ENCODE measurements at regions not wholly inside any gene's neighbourhood (a gene's known extent, or its start where the extent isn't known, plus 50 kb on each side); places are given as distances from the start of the nearest gene placed in this dataset.

DNA sequence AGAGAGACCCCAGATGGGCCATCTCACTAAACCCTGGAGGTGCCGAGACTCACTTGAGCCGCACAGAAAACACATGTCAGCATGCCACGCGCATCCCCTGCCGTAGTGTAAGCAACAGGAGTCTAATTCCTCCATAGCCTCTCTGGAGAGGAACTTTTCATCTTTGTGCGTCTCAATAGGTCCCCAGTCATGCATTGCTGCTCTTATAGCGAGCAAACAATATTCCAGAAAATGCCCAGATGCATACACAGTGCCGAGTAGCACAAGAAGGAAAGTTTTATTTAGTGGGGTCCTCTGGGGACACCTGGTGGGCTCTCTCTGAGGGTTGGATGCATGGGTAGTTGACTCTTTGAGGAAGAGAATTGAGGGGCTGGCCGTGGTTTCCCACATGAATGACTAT lies 97.9 kb upstream of the DAP start:
- ATAC-seq (ENCODE audit: low FRiP score) (no peak), DNase-seq (no peak)
- H3K9me3 ChIP-seq (ENCODE audit: control insufficient read depth, low read length): no peaks in the 10 kb centered on the region
- intact Hi-C loops (cut with DNase I): loop anchor here in 1 of 2 donors (10.0 kb wide), 1 partner anchor 154 kb away; no protein-coding TSS in a partner anchor
- no peaks in the 10 kb centered on the region for H3K36me3 ChIP-seq (ENCODE audit: control insufficient read depth in 1 of 2, insufficient read depth in 2 of 2, low read length in 1 of 2)
- no peak overlapping the region for H3K4me3 ChIP-seq (ENCODE audit: low read length in 2 of 2)
- H3K4me1 ChIP-seq (ENCODE audit: control insufficient read depth in 1 of 2, insufficient read depth in 2 of 2, low read length in 2 of 2): no peaks in the 10 kb centered on the region
- 81 to 83% methylated on average over 9 of the region's 9 CpGs for WGBS, 2 donors
- no peak overlapping the region for H3K27ac ChIP-seq (ENCODE audit: low read depth in 1 of 2, low read length in 2 of 2)
- H3K27me3 ChIP-seq (ENCODE audit: control insufficient read depth in 1 of 2, insufficient read depth in 2 of 2, low read length in 1 of 2): no peaks in the 10 kb centered on the region

DNA sequence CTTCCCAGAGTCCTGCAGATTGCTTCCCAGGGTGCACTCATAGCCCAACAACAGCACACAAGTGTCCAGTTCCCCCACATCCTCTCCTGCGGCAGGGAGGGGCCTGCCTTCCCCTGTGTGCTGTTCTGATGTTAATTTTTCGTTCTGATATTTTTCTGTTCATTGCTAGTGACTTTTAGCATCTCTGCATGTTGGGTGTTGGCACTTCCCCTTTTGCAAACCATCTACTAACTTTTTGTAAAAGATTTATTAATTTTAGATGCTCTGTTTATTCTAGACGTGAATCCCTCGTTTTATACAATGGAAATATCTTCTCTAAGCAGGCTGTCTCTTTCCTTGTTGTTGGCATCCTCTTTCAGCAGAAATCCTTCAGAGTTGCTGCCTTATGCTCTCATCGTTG lies 97.3 kb upstream of the DAP start:
- no peak for DNase-seq
- Histone ChIP-seq H3K27me3 (ENCODE audit: control insufficient read depth in 1 of 2, insufficient read depth in 2 of 2, low read length in 1 of 2) (no peaks in the 10 kb centered on the region), H3K36me3 (ENCODE audit: control insufficient read depth in 1 of 2, insufficient read depth in 2 of 2, low read length in 1 of 2) (no peaks in the 10 kb centered on the region), H3K27ac (ENCODE audit: low read depth in 1 of 2, low read length in 2 of 2) (no peak overlapping the region), H3K4me1 (ENCODE audit: control insufficient read depth in 1 of 2, insufficient read depth in 2 of 2, low read length in 2 of 2) (no peaks in the 10 kb centered on the region), H3K4me3 (ENCODE audit: low read length in 2 of 2) (no peak overlapping the region), H3K9me3 (ENCODE audit: control insufficient read depth, low read length) (no peaks in the 10 kb centered on the region)
- WGBS, 2 donors: 70 to 78% methylated on average over 5 of the region's 5 CpGs
- no peak for ATAC-seq (ENCODE audit: low FRiP score)
- intact Hi-C loops (cut with DNase I): loop anchor here in 1 of 2 donors (10.0 kb wide), 1 partner anchor 154 kb away; no protein-coding TSS in a partner anchor

DNA sequence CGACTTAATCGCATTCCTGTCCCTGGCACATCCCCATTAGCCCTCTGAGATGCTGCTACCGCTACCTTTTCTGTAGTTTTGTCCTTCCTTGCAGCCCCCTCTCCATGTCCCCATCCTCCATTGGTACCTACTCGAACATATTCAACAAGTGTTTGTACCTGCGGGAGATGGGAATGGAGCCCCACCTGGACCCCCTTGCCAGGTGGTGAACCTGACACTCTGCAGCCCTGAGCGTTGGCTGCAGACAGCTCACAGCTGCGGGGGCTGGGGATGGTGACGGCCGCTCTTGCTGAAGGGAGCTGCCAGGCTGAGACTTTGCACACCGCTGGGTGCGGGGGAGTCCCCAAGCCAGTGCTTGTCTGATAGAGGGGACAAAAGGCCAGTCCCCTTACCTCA lies 96.3 kb upstream of the DAP start:
- H3K4me1 ChIP-seq (ENCODE audit: control insufficient read depth in 1 of 2, insufficient read depth in 2 of 2, low read length in 2 of 2): no peaks in the 10 kb centered on the region
- no peak overlapping the region for H3K4me3 ChIP-seq (ENCODE audit: low read length in 2 of 2)
- H3K27ac ChIP-seq (ENCODE audit: low read depth in 1 of 2, low read length in 2 of 2): no peak overlapping the region
- intact Hi-C loops (cut with DNase I): loop anchor here in 1 of 2 donors (10.0 kb wide), 1 partner anchor 153 kb away; no protein-coding TSS in a partner anchor
- no peaks in the 10 kb centered on the region for H3K27me3 ChIP-seq (ENCODE audit: control insufficient read depth in 1 of 2, insufficient read depth in 2 of 2, low read length in 1 of 2)
- DNase-seq: no peak
- 38% methylated on average over 11 of the region's 11 CpGs for WGBS, 2 donors
- H3K36me3 ChIP-seq (ENCODE audit: control insufficient read depth in 1 of 2, insufficient read depth in 2 of 2, low read length in 1 of 2): no peaks in the 10 kb centered on the region
- no peaks in the 10 kb centered on the region for H3K9me3 ChIP-seq (ENCODE audit: control insufficient read depth, low read length)
- no peak for ATAC-seq (ENCODE audit: low FRiP score)

GRCh38 chr5:10856683-10857337 lies 95.8 kb upstream of the DAP start:
- DNase-seq: peak in 1 of 2 donors; percentile 64
- 22 to 25% methylated on average over 16 of the region's 16 CpGs for WGBS, 2 donors
- no peaks in the 10 kb centered on the region for H3K4me1 ChIP-seq (ENCODE audit: control insufficient read depth in 1 of 2, insufficient read depth in 2 of 2, low read length in 2 of 2)
- no peak for ATAC-seq (ENCODE audit: low FRiP score)
- no peaks in the 10 kb centered on the region for H3K27me3 ChIP-seq (ENCODE audit: control insufficient read depth in 1 of 2, insufficient read depth in 2 of 2, low read length in 1 of 2)
- H3K4me3 ChIP-seq (ENCODE audit: low read length in 2 of 2): no peak overlapping the region
- no peak overlapping the region for H3K27ac ChIP-seq (ENCODE audit: low read depth in 1 of 2, low read length in 2 of 2)
- H3K36me3 ChIP-seq (ENCODE audit: control insufficient read depth in 1 of 2, insufficient read depth in 2 of 2, low read length in 1 of 2): no peaks in the 10 kb centered on the region
- intact Hi-C loops (cut with DNase I): loop anchor here in 1 of 2 donors (10.0 kb wide), 1 partner anchor 152 kb away; no protein-coding TSS in a partner anchor
- no peaks in the 10 kb centered on the region for H3K9me3 ChIP-seq (ENCODE audit: control insufficient read depth, low read length)

- ATAC-seq (ENCODE audit: low FRiP score) (no peak), DNase-seq (no peak)
- Histone ChIP-seq H3K36me3 (ENCODE audit: control insufficient read depth in 1 of 2, insufficient read depth in 2 of 2, low read length in 1 of 2) (no peaks in the 10 kb centered on the region), H3K9me3 (ENCODE audit: control insufficient read depth, low read length) (no peaks in the 10 kb centered on the region), H3K27me3 (ENCODE audit: control insufficient read depth in 1 of 2, insufficient read depth in 2 of 2, low read length in 1 of 2) (no peaks in the 10 kb centered on the region), H3K4me1 (ENCODE audit: control insufficient read depth in 1 of 2, insufficient read depth in 2 of 2, low read length in 2 of 2) (no peaks in the 10 kb centered on the region), H3K4me3 (ENCODE audit: low read length in 2 of 2) (no peak overlapping the region), H3K27ac (ENCODE audit: low read depth in 1 of 2, low read length in 2 of 2) (no peak overlapping the region)
- WGBS, 2 donors: 83 to 95% methylated on average over 5 of the region's 5 CpGs
- intact Hi-C loops (cut with DNase I): loop anchor here in 1 of 2 donors (10.0 kb wide), 1 partner anchor 151 kb away; no protein-coding TSS in a partner anchor
These were observed 95.0 kb upstream of the DAP start for GRCh38 chr5:10856071-10856470.

- Histone ChIP-seq H3K36me3 (ENCODE audit: control insufficient read depth in 1 of 2, insufficient read depth in 2 of 2, low read length in 1 of 2) (no peaks in the 10 kb centered on the region), H3K4me3 (ENCODE audit: low read length in 2 of 2) (no peak overlapping the region), H3K27me3 (ENCODE audit: control insufficient read depth in 1 of 2, insufficient read depth in 2 of 2, low read length in 1 of 2) (no peaks in the 10 kb centered on the region), H3K27ac (ENCODE audit: low read depth in 1 of 2, low read length in 2 of 2) (no peak overlapping the region), H3K9me3 (ENCODE audit: control insufficient read depth, low read length) (no peaks in the 10 kb centered on the region), H3K4me1 (ENCODE audit: control insufficient read depth in 1 of 2, insufficient read depth in 2 of 2, low read length in 2 of 2) (no peaks in the 10 kb centered on the region)
- intact Hi-C loops (cut with DNase I): loop anchor here in 1 of 2 donors (5.0 to 10.0 kb wide), 2 partner anchors 57 to 150 kb away; no protein-coding TSS in a partner anchor
- ATAC-seq (ENCODE audit: low FRiP score) (peak; percentile 24), DNase-seq (peak in 1 of 2 donors; percentile 53)
- WGBS, 2 donors: 84 to 85% methylated on average over 4 of the region's 4 CpGs
These were observed 93.7 kb upstream of the DAP start for GRCh38 chr5:10854506-10855277.

- DNase-seq (no peak), ATAC-seq (ENCODE audit: low FRiP score) (no peak)
- intact Hi-C loops (cut with DNase I): loop anchor here in 1 of 2 donors (5.0 to 10.0 kb wide), 2 partner anchors 56 to 148 kb away; no protein-coding TSS in a partner anchor
- Histone ChIP-seq H3K36me3 (ENCODE audit: control insufficient read depth in 1 of 2, insufficient read depth in 2 of 2, low read length in 1 of 2) (no peaks in the 10 kb centered on the region), H3K4me3 (ENCODE audit: low read length in 2 of 2) (no peak overlapping the region), H3K27me3 (ENCODE audit: control insufficient read depth in 1 of 2, insufficient read depth in 2 of 2, low read length in 1 of 2) (no peaks in the 10 kb centered on the region), H3K9me3 (ENCODE audit: control insufficient read depth, low read length) (no peaks in the 10 kb centered on the region), H3K27ac (ENCODE audit: low read depth in 1 of 2, low read length in 2 of 2) (no peak overlapping the region), H3K4me1 (ENCODE audit: control insufficient read depth in 1 of 2, insufficient read depth in 2 of 2, low read length in 2 of 2) (no peaks in the 10 kb centered on the region)
- 83 to 84% methylated on average over 3 of the region's 3 CpGs for WGBS, 2 donors
These were observed 92.1 kb upstream of the DAP start for GRCh38 chr5:10853154-10853553.

DNA sequence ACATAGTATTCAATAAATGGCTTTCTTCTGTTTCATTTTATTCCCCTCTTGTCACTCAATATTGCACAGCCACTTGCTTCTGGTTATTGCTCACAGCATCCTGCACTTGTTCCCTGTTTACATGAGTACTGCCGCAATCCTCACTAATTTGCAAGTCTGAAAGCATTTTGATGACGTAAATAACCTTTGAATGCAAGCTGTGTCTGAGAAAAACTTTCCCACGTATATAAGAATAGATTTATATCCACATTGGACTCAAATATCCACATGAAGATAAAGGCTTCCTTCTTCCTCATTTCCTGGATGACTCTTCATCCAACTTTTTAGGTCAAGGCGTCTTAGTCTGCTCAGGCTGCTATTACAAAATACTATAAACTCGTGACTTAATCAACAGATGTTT lies 88.2 kb upstream of the DAP start:
- WGBS, 2 donors: 67 to 70% methylated on average over 5 of the region's 5 CpGs

More for the DNA sequence above, 88.2 kb upstream of the DAP start:
- Histone ChIP-seq H3K4me3 (ENCODE audit: low read length in 2 of 2) (no peak overlapping the region), H3K27ac (ENCODE audit: low read depth in 1 of 2, low read length in 2 of 2) (no peak overlapping the region), H3K4me1 (ENCODE audit: control insufficient read depth in 1 of 2, insufficient read depth in 2 of 2, low read length in 2 of 2) (no peaks in the 10 kb centered on the region), H3K27me3 (ENCODE audit: control insufficient read depth in 1 of 2, insufficient read depth in 2 of 2, low read length in 1 of 2) (no peaks in the 10 kb centered on the region), H3K36me3 (ENCODE audit: control insufficient read depth in 1 of 2, insufficient read depth in 2 of 2, low read length in 1 of 2) (no peaks in the 10 kb centered on the region), H3K9me3 (ENCODE audit: control insufficient read depth, low read length) (no peaks in the 10 kb centered on the region)
- ATAC-seq (ENCODE audit: low FRiP score) (no peak), DNase-seq (no peak)
- intact Hi-C loops (cut with DNase I): no loop called here
